ENCODE measurements at regions not wholly inside any gene's neighbourhood (a gene's known extent, or its start where the extent isn't known, plus 50 kb on each side); places are given as distances from the start of the nearest gene placed in this dataset.

- TF ChIP-seq, protein P1, sequence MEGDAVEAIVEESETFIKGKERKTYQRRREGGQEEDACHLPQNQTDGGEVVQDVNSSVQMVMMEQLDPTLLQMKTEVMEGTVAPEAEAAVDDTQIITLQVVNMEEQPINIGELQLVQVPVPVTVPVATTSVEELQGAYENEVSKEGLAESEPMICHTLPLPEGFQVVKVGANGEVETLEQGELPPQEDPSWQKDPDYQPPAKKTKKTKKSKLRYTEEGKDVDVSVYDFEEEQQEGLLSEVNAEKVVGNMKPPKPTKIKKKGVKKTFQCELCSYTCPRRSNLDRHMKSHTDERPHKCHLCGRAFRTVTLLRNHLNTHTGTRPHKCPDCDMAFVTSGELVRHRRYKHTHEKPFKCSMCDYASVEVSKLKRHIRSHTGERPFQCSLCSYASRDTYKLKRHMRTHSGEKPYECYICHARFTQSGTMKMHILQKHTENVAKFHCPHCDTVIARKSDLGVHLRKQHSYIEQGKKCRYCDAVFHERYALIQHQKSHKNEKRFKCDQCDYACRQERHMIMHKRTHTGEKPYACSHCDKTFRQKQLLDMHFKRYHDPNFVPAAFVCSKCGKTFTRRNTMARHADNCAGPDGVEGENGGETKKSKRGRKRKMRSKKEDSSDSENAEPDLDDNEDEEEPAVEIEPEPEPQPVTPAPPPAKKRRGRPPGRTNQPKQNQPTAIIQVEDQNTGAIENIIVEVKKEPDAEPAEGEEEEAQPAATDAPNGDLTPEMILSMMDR (conservative IDR thresholded peaks at IDR 0.05 in 1 of 2, IDR thresholded peaks at IDR 0.05 in 1 of 2; ENCODE audit: extremely low read depth in 1 of 2, insufficient read depth in 1 of 2, low read depth in 1 of 2, low read length in 2 of 2), result no peak
- no peak for TF ChIP-seq EZH2 (IDR thresholded peaks at IDR 0.05; ENCODE audit: borderline replicate concordance, low read length)
These were observed 372.7 kb upstream of the CDH11 start for GRCh38 chr16:65494609-65495008.
